DOHH2 (cell line): ENCODE measurements at regions not wholly inside any gene's neighbourhood (a gene's known extent, or its start where the extent isn't known, plus 50 kb on each side); places are given as distances from the start of the nearest gene placed in this dataset.

Experiments used
- H3F3A ChIP-seq: fragments of 200-600 bp; sonication (generic), shearing (Covaris generic); 2 replicates; pipeline ENCODE4 v1.6.0; 2016; ENCODE audit warnings: antibody characterized with exemption, mild to moderate bottlenecking; ENCODE audit not compliant: control insufficient read depth, insufficient read depth
- H3K27ac ChIP-seq: fragments of 200-600 bp; sonication (generic); 2 replicates; pipeline ENCODE4 v1.5.1; 2014; ENCODE audit warnings: low read depth, mild to moderate bottlenecking, low read length, moderate library complexity
- H3K27me3 ChIP-seq: fragments of 200-600 bp; sonication (generic); 2 replicates; pipeline ENCODE4 v1.6.1; 2014; ENCODE audit warnings: mild to moderate bottlenecking, low read length, mixed read lengths; ENCODE audit not compliant: control insufficient read depth
- H3K36me3 ChIP-seq: fragments of 200-600 bp; sonication (generic); 2 replicates; pipeline ENCODE4 v1.6.1; 2014; ENCODE audit warnings: mild to moderate bottlenecking, low read length, moderate library complexity, mixed read lengths; ENCODE audit not compliant: control insufficient read depth
- H3K4me1 ChIP-seq: fragments of 200-600 bp; sonication (generic); 2 replicates; pipeline ENCODE4 v1.6.1; 2014; ENCODE audit warnings: mild to moderate bottlenecking, low read length, mixed read lengths; ENCODE audit not compliant: control insufficient read depth
- H3K4me2 ChIP-seq: fragments of 200-600 bp; sonication (generic); 2 replicates; pipeline ENCODE4 v1.6.0; 2014; ENCODE audit warnings: mild to moderate bottlenecking, low read length, moderate library complexity
- H3K4me3 ChIP-seq: fragments of 200-600 bp; sonication (generic); 2 replicates; pipeline ENCODE4 v1.5.1; 2014; ENCODE audit warnings: mild to moderate bottlenecking, low read length, mixed read lengths
- H3K79me2 ChIP-seq: fragments of 200-600 bp; sonication (generic); 2 replicates; pipeline ENCODE4 v1.6.1; 2014; ENCODE audit warnings: mild to moderate bottlenecking, low read length, mixed read lengths; ENCODE audit not compliant: control insufficient read depth
- H3K9me2 ChIP-seq: fragments of 200-600 bp; sonication (generic); replicated peaks from 2 replicates; pipeline ENCODE4 v1.6.1; 2014; ENCODE audit warnings: mild to moderate bottlenecking, low read length, mixed read lengths; ENCODE audit not compliant: control insufficient read depth
- H3K9me3 ChIP-seq: fragments of 200-600 bp; sonication (generic); 2 replicates; pipeline ENCODE4 v1.6.1; 2014; ENCODE audit warnings: antibody characterized with exemption, low read length, mixed read lengths; ENCODE audit not compliant: control insufficient read depth, insufficient read depth
- H4K20me1 ChIP-seq: fragments of 200-600 bp; sonication (generic); 2 replicates; pipeline ENCODE4 v1.6.0; 2014; ENCODE audit warnings: low read depth, mild to moderate bottlenecking, antibody characterized with exemption, low read length, moderate library complexity; ENCODE audit not compliant: control insufficient read depth, insufficient read depth
- EZH2phosphoT487 ChIP-seq: fragments of 200-600 bp; sonication (generic); IDR thresholded peaks from 2 replicates; pipeline ENCODE4 v1.6.1; 2017; ENCODE audit warnings: borderline replicate concordance, mild to moderate bottlenecking, antibody characterized with exemption, low read length, moderate library complexity, mixed read lengths
- TF ChIP-seq, protein P1 (sequence below): fragments of 200-600 bp; sonication (generic); IDR thresholded peaks from one replicate; pipeline ENCODE4 v1.5.1; 2014; ENCODE audit warnings: antibody characterized with exemption, mild to moderate bottlenecking, low read depth, low read length; ENCODE audit not compliant: poor library complexity, severe bottlenecking

DNA sequence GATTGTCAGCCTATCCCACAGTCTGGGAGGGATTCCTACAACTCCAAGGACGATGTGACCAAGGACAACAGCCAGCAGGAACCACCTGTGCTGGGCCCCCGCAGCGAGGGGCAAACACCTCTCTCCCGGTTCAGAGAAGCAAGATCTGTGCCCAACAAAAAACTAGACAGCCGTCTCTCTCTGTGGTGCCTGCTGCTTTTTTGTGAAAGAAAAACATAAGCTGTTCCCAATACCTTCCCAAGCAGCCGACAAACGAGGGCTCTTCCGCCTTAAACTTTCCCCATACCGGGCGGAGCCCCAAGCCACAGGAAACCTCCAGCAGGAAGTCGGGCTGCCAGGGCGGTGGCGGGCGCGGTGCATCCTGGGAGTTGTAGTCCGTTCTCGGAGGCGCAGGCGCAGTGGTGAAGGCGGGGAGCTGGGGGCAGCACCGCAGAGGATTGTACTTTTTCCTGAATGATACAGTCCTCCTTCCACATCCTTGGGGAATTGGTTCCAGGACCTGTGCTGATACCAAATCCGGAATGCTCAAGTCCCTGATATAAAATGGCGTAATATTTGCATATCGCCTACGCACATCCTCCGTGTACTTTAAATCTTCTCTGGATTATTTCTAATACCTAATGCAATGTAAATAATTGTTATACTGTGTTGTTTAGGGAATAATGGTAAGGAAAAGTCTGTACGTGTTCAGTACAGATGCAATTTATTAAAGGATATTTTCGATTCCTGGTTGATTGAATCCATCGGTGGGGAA is 63.1 kb upstream of the IRF2 start:
- Histone ChIP-seq H3K4me3 (peak overlapping the region; percentile 90), H3K79me2 (peaks cover 6% of the 10 kb centered on the region; the same call in 1 of the 2 replicates), H3K27me3 (no peaks in the 10 kb centered on the region), H3K36me3 (no peaks in the 10 kb centered on the region), H3K4me2 (peak overlapping the region; percentile 93), H3K9me3 (no peaks in the 10 kb centered on the region), H3K27ac (peak overlapping the region; percentile 65), H3K4me1 (peaks cover 49% of the 10 kb centered on the region), H4K20me1 (no peaks in the 10 kb centered on the region), H3F3A (peaks cover 20% of the 10 kb centered on the region), H3K9me2 (no peaks in the 10 kb centered on the region)
- no peak for TF ChIP-seq EZH2phosphoT487
- TF ChIP-seq, protein P1, sequence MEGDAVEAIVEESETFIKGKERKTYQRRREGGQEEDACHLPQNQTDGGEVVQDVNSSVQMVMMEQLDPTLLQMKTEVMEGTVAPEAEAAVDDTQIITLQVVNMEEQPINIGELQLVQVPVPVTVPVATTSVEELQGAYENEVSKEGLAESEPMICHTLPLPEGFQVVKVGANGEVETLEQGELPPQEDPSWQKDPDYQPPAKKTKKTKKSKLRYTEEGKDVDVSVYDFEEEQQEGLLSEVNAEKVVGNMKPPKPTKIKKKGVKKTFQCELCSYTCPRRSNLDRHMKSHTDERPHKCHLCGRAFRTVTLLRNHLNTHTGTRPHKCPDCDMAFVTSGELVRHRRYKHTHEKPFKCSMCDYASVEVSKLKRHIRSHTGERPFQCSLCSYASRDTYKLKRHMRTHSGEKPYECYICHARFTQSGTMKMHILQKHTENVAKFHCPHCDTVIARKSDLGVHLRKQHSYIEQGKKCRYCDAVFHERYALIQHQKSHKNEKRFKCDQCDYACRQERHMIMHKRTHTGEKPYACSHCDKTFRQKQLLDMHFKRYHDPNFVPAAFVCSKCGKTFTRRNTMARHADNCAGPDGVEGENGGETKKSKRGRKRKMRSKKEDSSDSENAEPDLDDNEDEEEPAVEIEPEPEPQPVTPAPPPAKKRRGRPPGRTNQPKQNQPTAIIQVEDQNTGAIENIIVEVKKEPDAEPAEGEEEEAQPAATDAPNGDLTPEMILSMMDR, result no peak

DNA sequence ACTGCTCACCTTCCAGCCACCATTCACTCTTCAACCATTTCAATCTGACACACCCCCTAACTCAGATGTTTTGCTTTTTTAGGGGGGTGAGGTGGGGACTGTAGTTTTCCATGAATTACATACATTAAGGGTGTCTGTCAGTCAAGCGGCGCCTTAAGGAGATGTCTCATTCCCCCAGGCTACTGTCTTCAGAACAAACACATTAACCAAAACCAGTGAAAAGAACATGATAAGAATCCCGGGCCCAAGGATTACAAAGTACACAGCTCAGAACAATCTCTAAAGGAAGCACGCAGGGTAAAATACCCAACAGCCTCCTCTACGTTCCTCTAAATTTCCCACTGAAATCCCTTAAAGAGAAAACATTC is 62.5 kb upstream of the IRF2 start:
- TF ChIP-seq, protein P1, result no peak
- TF ChIP-seq EZH2phosphoT487, result no peak

DNA sequence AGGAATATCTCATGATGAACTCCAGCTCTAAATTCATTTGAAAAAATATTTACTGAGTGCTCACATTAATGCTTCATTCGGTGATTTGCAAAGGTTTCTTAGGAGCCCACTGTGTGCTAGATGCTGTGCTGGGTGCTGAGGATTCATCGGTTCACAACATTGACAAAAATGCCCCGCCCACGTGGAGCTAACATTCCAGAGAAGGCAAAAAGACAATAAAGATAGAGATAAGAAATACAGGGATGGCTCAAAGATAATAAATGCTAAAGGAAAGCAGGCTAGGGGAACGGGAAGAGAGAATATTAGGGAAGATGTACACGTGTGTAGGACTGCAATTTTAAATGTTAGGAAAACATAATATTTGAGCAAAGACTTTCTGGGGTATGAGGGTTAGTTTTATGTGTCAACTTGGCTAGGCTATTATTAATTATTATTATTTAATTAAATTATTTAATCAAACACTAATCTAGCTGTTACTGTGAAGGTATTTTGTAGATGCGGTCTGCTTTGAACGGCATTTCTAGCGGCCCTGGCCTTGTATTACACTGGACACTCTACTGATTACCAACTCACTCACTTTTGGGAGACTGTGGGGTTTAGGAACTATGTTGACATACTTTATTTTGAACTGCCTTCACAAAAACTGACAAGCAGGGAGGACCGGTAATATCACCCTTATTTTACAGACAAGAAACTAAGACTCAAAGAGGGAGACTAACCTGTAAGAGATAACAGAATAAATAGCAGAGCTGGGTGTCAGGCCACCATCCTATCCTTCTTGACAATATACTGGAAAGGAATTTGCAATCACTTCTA is 61.9 kb upstream of the IRF2 start:
- no peaks in the 10 kb centered on the region for H3K27me3 ChIP-seq
- no peak overlapping the region for H3K27ac ChIP-seq
- no peaks in the 10 kb centered on the region for H3K9me3 ChIP-seq
- peaks cover 20% of the 10 kb centered on the region for H3F3A ChIP-seq
- peak overlapping the region; percentile 90 for H3K4me3 ChIP-seq
- H3K4me1 ChIP-seq, result peaks cover 52% of the 10 kb centered on the region
- H3K4me2 ChIP-seq, result peak overlapping the region; percentile 93
- H4K20me1 ChIP-seq, result no peaks in the 10 kb centered on the region
- TF ChIP-seq EZH2phosphoT487, result no peak
- TF ChIP-seq, protein P1, result no peak
- no peaks in the 10 kb centered on the region for H3K36me3 ChIP-seq
- H3K79me2 ChIP-seq, result peaks cover 6% of the 10 kb centered on the region; the same call in 1 of the 2 replicates
- no peaks in the 10 kb centered on the region for H3K9me2 ChIP-seq

More for the DNA sequence above, 62.5 kb upstream of the IRF2 start:
- H3K27me3 ChIP-seq, result no peaks in the 10 kb centered on the region
- H4K20me1 ChIP-seq, result no peaks in the 10 kb centered on the region
- peak overlapping the region; percentile 90 for H3K4me3 ChIP-seq
- H3K4me1 ChIP-seq, result peaks cover 49% of the 10 kb centered on the region
- no peaks in the 10 kb centered on the region for H3K36me3 ChIP-seq
- H3K9me2 ChIP-seq, result no peaks in the 10 kb centered on the region
- peaks cover 6% of the 10 kb centered on the region; the same call in 1 of the 2 replicates for H3K79me2 ChIP-seq
- H3F3A ChIP-seq, result peaks cover 20% of the 10 kb centered on the region
- H3K27ac ChIP-seq, result peak overlapping the region; percentile 65
- H3K4me2 ChIP-seq, result peak overlapping the region; percentile 93
- no peaks in the 10 kb centered on the region for H3K9me3 ChIP-seq
